SK-N-SH (cell line): ENCODE measurements at regions not wholly inside any gene's neighbourhood (a gene's known extent, or its start where the extent isn't known, plus 50 kb on each side); places are given as distances from the start of the nearest gene placed in this dataset.

Experiments
- CTCF ChIA-PET: fragments of 300-600, 350-600 bp; formaldehyde crosslinking; extraction: SDS; loops from one replicate; lab custom pipeline; 2021; lab: Yijun Ruan, JAX
- POLR2A ChIA-PET: fragments of 350-600 bp; sonication (Branson Sonifier 250); formaldehyde crosslinking; extraction: SDS; loops from one replicate; lab custom pipeline; 2020; ENCODE audit warnings: antibody characterized with exemption, inconsistent platforms; lab: Yijun Ruan, JAX
- DNase-seq: peaks from one replicate; pipeline ENCODE4 v3.0.0; 2012
- H2AFZ ChIP-seq: fragments of 200-600 bp; sonication (generic); 2 replicates; pipeline ENCODE4 v1.8.1; 2016; ENCODE audit warnings: antibody characterized with exemption, mild to moderate bottlenecking, low read depth
- H3F3A ChIP-seq: fragments of 200-600 bp; sonication (generic); replicated peaks from 2 replicates; pipeline ENCODE3; 2016; ENCODE audit warnings: antibody characterized with exemption, mild to moderate bottlenecking; ENCODE audit not compliant: insufficient read depth
- H3K27ac ChIP-seq, 2 experiments: fragments of 200-500 bp in 1 of 2; fragments of 200-600 bp in 1 of 2; sonication (Bioruptor generic) in 1 of 2; sonication (generic), shearing (Covaris generic) in 1 of 2; 2 replicates each; pipeline versions ENCODE4 v1.5.1 to v1.6.1; 2014 to 2016; ENCODE audit warnings: low read depth in 2 of 2, inconsistent platforms in 1 of 2, low read length in 1 of 2, mild to moderate bottlenecking in 1 of 2, mixed read lengths in 1 of 2
- H3K27me3 ChIP-seq: fragments of 200-600 bp; sonication (generic), shearing (Covaris generic); 2 replicates; pipeline ENCODE4 v1.6.1; 2016; ENCODE audit warnings: mixed run types; ENCODE audit not compliant: insufficient read depth
- H3K36me3 ChIP-seq, 2 experiments: fragments of 200-500 bp in 1 of 2; fragments of 200-600 bp in 1 of 2; sonication (Bioruptor generic) in 1 of 2; sonication (generic) in 1 of 2; replicated peaks in 1 of 2; 2 replicates each; pipeline versions ENCODE3 to v1.5.1; 2014 to 2016; ENCODE audit warnings: low read length in 1 of 2, mild to moderate bottlenecking in 1 of 2; ENCODE audit not compliant: insufficient read depth in 2 of 2, control insufficient read depth in 1 of 2
- H3K4me1 ChIP-seq, 2 experiments: fragments of 200-500 bp in 1 of 2; fragments of 200-600 bp in 1 of 2; sonication (Bioruptor generic) in 1 of 2; sonication (generic), shearing (Covaris generic) in 1 of 2; 2 replicates each; pipeline versions ENCODE4 v1.5.1 to v1.6.1; 2014 to 2016; ENCODE audit warnings: low read depth in 1 of 2, low read length in 1 of 2, mixed run types in 1 of 2; ENCODE audit not compliant: insufficient read depth in 2 of 2, control insufficient read depth in 1 of 2
- H3K4me2 ChIP-seq: fragments of 200-600 bp; sonication (generic), shearing (Covaris generic); 2 replicates; pipeline ENCODE4 v1.6.1; 2017; ENCODE audit warnings: mixed run types
- H3K4me3 ChIP-seq, 2 experiments: fragments of 200-500 bp in 1 of 2; fragments of 200-600 bp in 1 of 2; sonication (Bioruptor generic) in 1 of 2; sonication (generic), shearing (Covaris generic) in 1 of 2; 2 replicates each; pipeline versions ENCODE4 v1.5.1 to v1.8.1; 2014 to 2016; ENCODE audit warnings: low read depth in 2 of 2, inconsistent platforms in 1 of 2, low read length in 1 of 2, mild to moderate bottlenecking in 1 of 2, mixed read lengths in 1 of 2, moderate library complexity in 1 of 2
- H3K79me2 ChIP-seq: fragments of 200-600 bp; sonication (generic); 2 replicates; pipeline ENCODE4 v1.8.1; 2017; ENCODE audit warnings: mild to moderate bottlenecking; ENCODE audit not compliant: insufficient read depth
- H3K9ac ChIP-seq: fragments of 200-600 bp; sonication (generic); 2 replicates; pipeline ENCODE4 v1.6.1; 2017; ENCODE audit warnings: mixed run types
- H3K9me2 ChIP-seq: fragments of 200-600 bp; sonication (generic); 2 replicates; pipeline ENCODE4 v1.6.1; 2017; ENCODE audit warnings: mixed run types
- H3K9me3 ChIP-seq: fragments of 200-600 bp; sonication (generic); 2 replicates; pipeline ENCODE4 v1.6.1; 2017; ENCODE audit warnings: mixed run types, mild to moderate bottlenecking, moderate library complexity
- H4K20me1 ChIP-seq: fragments of 200-600 bp; sonication (generic); 2 replicates; pipeline ENCODE4 v1.6.1; 2017; ENCODE audit warnings: mild to moderate bottlenecking, mixed run types; ENCODE audit not compliant: insufficient read depth
- CHD2 ChIP-seq: fragments of 150-350 bp; IDR thresholded peaks from 2 replicates; pipeline ENCODE4 v1.6.1; 2018; ENCODE audit warnings: low read length; ENCODE audit not compliant: partially characterized antibody
- CTCF ChIP-seq: fragments of 200-600 bp; sonication (generic); IDR thresholded peaks from 2 replicates; pipeline ENCODE4 v1.6.1; 2017; ENCODE audit warnings: antibody characterized with exemption, mild to moderate bottlenecking, moderate library complexity
- ELF1 ChIP-seq: IDR thresholded peaks from 2 replicates; pipeline ENCODE4 v1.4.0; 2012
- EP300 ChIP-seq, 2 experiments: IDR thresholded peaks; 2 replicates each; pipeline versions ENCODE4 v1.4.0 to v1.6.1; 2012; ENCODE audit warnings: borderline replicate concordance in 1 of 2, low read depth in 1 of 2, low read length in 1 of 2
- EZH2phosphoT487 ChIP-seq: fragments of 200-600 bp; sonication (generic); IDR thresholded peaks from 2 replicates; pipeline ENCODE4 v1.6.1; 2017; ENCODE audit warnings: low read depth, mixed run types, mild to moderate bottlenecking, antibody characterized with exemption, moderate library complexity, borderline replicate concordance
- FOSL2 ChIP-seq: IDR thresholded peaks from 2 replicates; pipeline ENCODE4 v1.4.0; 2012; ENCODE audit warnings: low read depth, mild to moderate bottlenecking, moderate library complexity, borderline replicate concordance
- FOXM1 ChIP-seq: IDR thresholded peaks from 2 replicates; pipeline ENCODE4 v1.4.0; 2012; ENCODE audit warnings: low read depth, mild to moderate bottlenecking
- GATA2 ChIP-seq: sonication (generic); formaldehyde crosslinking; IDR thresholded peaks from 2 replicates; pipeline ENCODE4 v1.5.0; 2020; ENCODE audit warnings: mild to moderate bottlenecking, missing genetic modification reagents
- MEF2A ChIP-seq: IDR thresholded peaks from 2 replicates; pipeline ENCODE4 v1.4.0; 2012; ENCODE audit warnings: low read depth, borderline replicate concordance
- MXI1 ChIP-seq: IDR thresholded peaks from 2 replicates; pipeline ENCODE4 v1.6.1; 2012; ENCODE audit warnings: mild to moderate bottlenecking, low read depth, low read length, improper control_type of control experiment
- POLR2AphosphoS5 ChIP-seq: IDR thresholded peaks from 2 replicates; pipeline ENCODE4 v1.6.1; 2012; ENCODE audit warnings: low read depth, low read length
- RCOR1 ChIP-seq: fragments of 150-350 bp; IDR thresholded peaks from 2 replicates; pipeline ENCODE4 v1.6.1; 2017; ENCODE audit warnings: antibody characterized with exemption, low read length
- RFX5 ChIP-seq: IDR thresholded peaks from 2 replicates; pipeline ENCODE4 v1.6.1; 2012; ENCODE audit warnings: mild to moderate bottlenecking, improper control_type of control experiment, low read length
- RXRA ChIP-seq: IDR thresholded peaks from 2 replicates; pipeline ENCODE4 v1.4.0; 2012; ENCODE audit warnings: low read depth, mild to moderate bottlenecking, borderline replicate concordance
- TEAD4 ChIP-seq: IDR thresholded peaks from 2 replicates; pipeline ENCODE4 v1.4.0; 2012; ENCODE audit warnings: mild to moderate bottlenecking, borderline replicate concordance; ENCODE audit not compliant: insufficient read depth
- ZBTB33 ChIP-seq: IDR thresholded peaks from 2 replicates; pipeline ENCODE4 v1.4.0; 2012; ENCODE audit warnings: low read depth, borderline replicate concordance
- WGBS: methylation state at CpG from one replicate; pipeline ENCODE4 v1.1.6; 2017; ENCODE audit warnings: low lambda C conversion rate; 5-methylcytosine and 5-hydroxymethylcytosine counted together

GRCh38 chr4:147085781-147086180 lies 140.1 kb upstream of the TTC29 start:
- Histone ChIP-seq H3K27ac (peak overlapping the region in 1 of 2 experiments; percentile 57; a peak in 2 of 4 replicates), H3K9me2 (no peaks in the 10 kb centered on the region), H3K9ac (no peak overlapping the region), H3K4me3 (no peak overlapping the region), H2AFZ (no peak overlapping the region), H3F3A (no peaks in the 10 kb centered on the region), H3K4me1 (peaks cover 0 to 11% of the 10 kb centered on the region in 2 experiments; a peak in 2 of 4 replicates), H3K9me3 (no peaks in the 10 kb centered on the region), H3K27me3 (no peaks in the 10 kb centered on the region; the same call in 1 of the 2 replicates), H4K20me1 (no peaks in the 10 kb centered on the region), H3K4me2 (no peak overlapping the region), H3K36me3 (no peaks in the 10 kb centered on the region), H3K79me2 (no peaks in the 10 kb centered on the region)
- TF ChIP-seq CHD2 (no peak), RFX5 (no peak), GATA2 (CRISPR knock-in tag) (0 out of 2 replicates have a peak, but pooled peaks have one; percentile 11), FOSL2 (no peak), POLR2AphosphoS5 (no peak), RCOR1 (0 out of 2 replicates have a peak, but pooled peaks have one; percentile 19), ELF1 (no peak), CTCF (no peak), MXI1 (no peak), RXRA (no peak), ZBTB33 (no peak), MEF2A (no peak), EP300 (IDR thresholded peaks at IDR 0.05; ENCODE audit: borderline replicate concordance in 1 of 2, low read depth in 1 of 2, low read length in 1 of 2) (no peak), EZH2phosphoT487 (no peak), FOXM1 (no peak), TEAD4 (no peak)
- CTCF ChIA-PET, result interaction anchor here (1.5 kb wide), 1 partner anchor 11 kb away, joined by 5 read pairs; no protein-coding TSS in a partner anchor
- POLR2A ChIA-PET, result no interaction called here
- WGBS, result 44% methylated on average over 2 of the region's 2 CpGs
- no peak for DNase-seq
